SK-N-SH (cell line): ENCODE measurements at regions not wholly inside any gene's neighbourhood (a gene's known extent, or its start where the extent isn't known, plus 50 kb on each side); places are given as distances from the start of the nearest gene placed in this dataset.

Experiments used
- CTCF ChIA-PET: fragments of 300-600, 350-600 bp; formaldehyde crosslinking; extraction: SDS; loops from one replicate; lab custom pipeline; 2021; lab: Yijun Ruan, JAX
- POLR2A ChIA-PET: fragments of 350-600 bp; sonication (Branson Sonifier 250); formaldehyde crosslinking; extraction: SDS; loops from one replicate; lab custom pipeline; 2020; ENCODE audit warnings: antibody characterized with exemption, inconsistent platforms; lab: Yijun Ruan, JAX
- DNase-seq: peaks from one replicate; pipeline ENCODE4 v3.0.0; 2012
- H2AFZ ChIP-seq: fragments of 200-600 bp; sonication (generic); 2 replicates; pipeline ENCODE4 v1.8.1; 2016; ENCODE audit warnings: antibody characterized with exemption, mild to moderate bottlenecking, low read depth
- H3F3A ChIP-seq: fragments of 200-600 bp; sonication (generic); replicated peaks from 2 replicates; pipeline ENCODE3; 2016; ENCODE audit warnings: antibody characterized with exemption, mild to moderate bottlenecking; ENCODE audit not compliant: insufficient read depth
- H3K27ac ChIP-seq, 2 experiments: fragments of 200-500 bp in 1 of 2; fragments of 200-600 bp in 1 of 2; sonication (Bioruptor generic) in 1 of 2; sonication (generic), shearing (Covaris generic) in 1 of 2; 2 replicates each; pipeline versions ENCODE4 v1.5.1 to v1.6.1; 2014 to 2016; ENCODE audit warnings: low read depth in 2 of 2, inconsistent platforms in 1 of 2, low read length in 1 of 2, mild to moderate bottlenecking in 1 of 2, mixed read lengths in 1 of 2
- H3K27me3 ChIP-seq: fragments of 200-600 bp; sonication (generic), shearing (Covaris generic); 2 replicates; pipeline ENCODE4 v1.6.1; 2016; ENCODE audit warnings: mixed run types; ENCODE audit not compliant: insufficient read depth
- H3K36me3 ChIP-seq, 2 experiments: fragments of 200-500 bp in 1 of 2; fragments of 200-600 bp in 1 of 2; sonication (Bioruptor generic) in 1 of 2; sonication (generic) in 1 of 2; replicated peaks in 1 of 2; 2 replicates each; pipeline versions ENCODE3 to v1.5.1; 2014 to 2016; ENCODE audit warnings: low read length in 1 of 2, mild to moderate bottlenecking in 1 of 2; ENCODE audit not compliant: insufficient read depth in 2 of 2, control insufficient read depth in 1 of 2
- H3K4me1 ChIP-seq, 2 experiments: fragments of 200-500 bp in 1 of 2; fragments of 200-600 bp in 1 of 2; sonication (Bioruptor generic) in 1 of 2; sonication (generic), shearing (Covaris generic) in 1 of 2; 2 replicates each; pipeline versions ENCODE4 v1.5.1 to v1.6.1; 2014 to 2016; ENCODE audit warnings: low read depth in 1 of 2, low read length in 1 of 2, mixed run types in 1 of 2; ENCODE audit not compliant: insufficient read depth in 2 of 2, control insufficient read depth in 1 of 2
- H3K4me2 ChIP-seq: fragments of 200-600 bp; sonication (generic), shearing (Covaris generic); 2 replicates; pipeline ENCODE4 v1.6.1; 2017; ENCODE audit warnings: mixed run types
- H3K4me3 ChIP-seq, 2 experiments: fragments of 200-500 bp in 1 of 2; fragments of 200-600 bp in 1 of 2; sonication (Bioruptor generic) in 1 of 2; sonication (generic), shearing (Covaris generic) in 1 of 2; 2 replicates each; pipeline versions ENCODE4 v1.5.1 to v1.8.1; 2014 to 2016; ENCODE audit warnings: low read depth in 2 of 2, inconsistent platforms in 1 of 2, low read length in 1 of 2, mild to moderate bottlenecking in 1 of 2, mixed read lengths in 1 of 2, moderate library complexity in 1 of 2
- H3K79me2 ChIP-seq: fragments of 200-600 bp; sonication (generic); 2 replicates; pipeline ENCODE4 v1.8.1; 2017; ENCODE audit warnings: mild to moderate bottlenecking; ENCODE audit not compliant: insufficient read depth
- H3K9ac ChIP-seq: fragments of 200-600 bp; sonication (generic); 2 replicates; pipeline ENCODE4 v1.6.1; 2017; ENCODE audit warnings: mixed run types
- H3K9me2 ChIP-seq: fragments of 200-600 bp; sonication (generic); 2 replicates; pipeline ENCODE4 v1.6.1; 2017; ENCODE audit warnings: mixed run types
- H3K9me3 ChIP-seq: fragments of 200-600 bp; sonication (generic); 2 replicates; pipeline ENCODE4 v1.6.1; 2017; ENCODE audit warnings: mixed run types, mild to moderate bottlenecking, moderate library complexity
- H4K20me1 ChIP-seq: fragments of 200-600 bp; sonication (generic); 2 replicates; pipeline ENCODE4 v1.6.1; 2017; ENCODE audit warnings: mild to moderate bottlenecking, mixed run types; ENCODE audit not compliant: insufficient read depth
- CHD2 ChIP-seq: fragments of 150-350 bp; IDR thresholded peaks from 2 replicates; pipeline ENCODE4 v1.6.1; 2018; ENCODE audit warnings: low read length; ENCODE audit not compliant: partially characterized antibody
- CTCF ChIP-seq: fragments of 200-600 bp; sonication (generic); IDR thresholded peaks from 2 replicates; pipeline ENCODE4 v1.6.1; 2017; ENCODE audit warnings: antibody characterized with exemption, mild to moderate bottlenecking, moderate library complexity
- ELF1 ChIP-seq: IDR thresholded peaks from 2 replicates; pipeline ENCODE4 v1.4.0; 2012
- EP300 ChIP-seq, 2 experiments: IDR thresholded peaks; 2 replicates each; pipeline versions ENCODE4 v1.4.0 to v1.6.1; 2012; ENCODE audit warnings: borderline replicate concordance in 1 of 2, low read depth in 1 of 2, low read length in 1 of 2
- FOSL2 ChIP-seq: IDR thresholded peaks from 2 replicates; pipeline ENCODE4 v1.4.0; 2012; ENCODE audit warnings: low read depth, mild to moderate bottlenecking, moderate library complexity, borderline replicate concordance
- FOXJ3 ChIP-seq: sonication (generic); formaldehyde crosslinking; IDR thresholded peaks from 2 replicates; pipeline ENCODE4 v1.5.1; 2020; ENCODE audit warnings: mild to moderate bottlenecking, missing genetic modification reagents
- GABPA ChIP-seq: IDR thresholded peaks from 2 replicates; pipeline ENCODE4 v1.4.0; 2012; ENCODE audit warnings: low read depth, mild to moderate bottlenecking
- IRF3 ChIP-seq: fragments of 150-350 bp; IDR thresholded peaks from 2 replicates; pipeline ENCODE4 v1.6.1; 2016; ENCODE audit warnings: mild to moderate bottlenecking, low read depth, low read length
- MEF2A ChIP-seq: IDR thresholded peaks from 2 replicates; pipeline ENCODE4 v1.4.0; 2012; ENCODE audit warnings: low read depth, borderline replicate concordance
- MXI1 ChIP-seq: IDR thresholded peaks from 2 replicates; pipeline ENCODE4 v1.6.1; 2012; ENCODE audit warnings: mild to moderate bottlenecking, low read depth, low read length, improper control_type of control experiment
- NRF1 ChIP-seq: IDR thresholded peaks from 2 replicates; pipeline ENCODE4 v1.6.1; 2012; ENCODE audit warnings: low read depth, mild to moderate bottlenecking, low read length
- POLR2AphosphoS5 ChIP-seq: IDR thresholded peaks from 2 replicates; pipeline ENCODE4 v1.6.1; 2012; ENCODE audit warnings: low read depth, low read length
- RCOR1 ChIP-seq: fragments of 150-350 bp; IDR thresholded peaks from 2 replicates; pipeline ENCODE4 v1.6.1; 2017; ENCODE audit warnings: antibody characterized with exemption, low read length
- REST ChIP-seq: IDR thresholded peaks from 2 replicates; pipeline ENCODE4 v1.6.1; 2012; ENCODE audit warnings: mild to moderate bottlenecking, low read depth, low read length, moderate library complexity
- RFX5 ChIP-seq: IDR thresholded peaks from 2 replicates; pipeline ENCODE4 v1.6.1; 2012; ENCODE audit warnings: mild to moderate bottlenecking, improper control_type of control experiment, low read length
- SIN3A ChIP-seq: IDR thresholded peaks from 2 replicates; pipeline ENCODE4 v1.6.1; 2012; ENCODE audit warnings: low read depth, mild to moderate bottlenecking, low read length, moderate library complexity, borderline replicate concordance
- TCF12 ChIP-seq: IDR thresholded peaks from 2 replicates; pipeline ENCODE4 v1.4.0; 2012
- TEAD4 ChIP-seq: IDR thresholded peaks from 2 replicates; pipeline ENCODE4 v1.4.0; 2012; ENCODE audit warnings: mild to moderate bottlenecking, borderline replicate concordance; ENCODE audit not compliant: insufficient read depth
- YY1 ChIP-seq: IDR thresholded peaks from 2 replicates; pipeline ENCODE4 v1.4.0; 2012; ENCODE audit warnings: low read depth, mild to moderate bottlenecking
- WGBS: methylation state at CpG from one replicate; pipeline ENCODE4 v1.1.6; 2017; ENCODE audit warnings: low lambda C conversion rate; 5-methylcytosine and 5-hydroxymethylcytosine counted together

GRCh38 chr9:106312906-106313305 is 550.1 kb upstream of the ZNF462 start:
- no peaks in the 10 kb centered on the region for H3K36me3 ChIP-seq
- no peaks in the 10 kb centered on the region for H3K4me1 ChIP-seq
- H3K4me2 ChIP-seq = no peak overlapping the region
- no peak for TF ChIP-seq FOXJ3 (CRISPR knock-in tag)
- no peak for TF ChIP-seq RFX5
- no peak for TF ChIP-seq TCF12
- no peak for TF ChIP-seq CHD2
- no peaks in the 10 kb centered on the region for H3K9me3 ChIP-seq
- CTCF ChIA-PET = interaction anchor here (1.5 kb wide), 1 partner anchor 25 kb away, joined by 3 read pairs; no protein-coding TSS in a partner anchor
- no peaks in the 10 kb centered on the region for H3F3A ChIP-seq
- no peaks in the 10 kb centered on the region for H3K9me2 ChIP-seq
- no peak overlapping the region for H3K9ac ChIP-seq
- H3K27me3 ChIP-seq = no peaks in the 10 kb centered on the region
- no peaks in the 10 kb centered on the region for H3K79me2 ChIP-seq
- no peaks in the 10 kb centered on the region for H4K20me1 ChIP-seq
- no peak overlapping the region for H3K27ac ChIP-seq
- no peak for DNase-seq
- POLR2A ChIA-PET = no interaction called here
- H2AFZ ChIP-seq = no peak overlapping the region
- no peak overlapping the region for H3K4me3 ChIP-seq
- 42% methylated on average over 1 of the region's 1 CpG for WGBS

- no peaks in the 10 kb centered on the region for H3F3A ChIP-seq
- CTCF ChIA-PET = interaction anchor here (1.6 kb wide), 1 partner anchor 13 kb away, joined by 3 read pairs; no protein-coding TSS in a partner anchor
- H4K20me1 ChIP-seq = no peaks in the 10 kb centered on the region
- POLR2A ChIA-PET = no interaction called here
- 9% methylated on average over 1 of the region's 1 CpG for WGBS
- H3K27me3 ChIP-seq = no peaks in the 10 kb centered on the region
- H3K79me2 ChIP-seq = no peaks in the 10 kb centered on the region
- H3K27ac ChIP-seq = no peak overlapping the region
- no peaks in the 10 kb centered on the region for H3K4me1 ChIP-seq
- H3K4me2 ChIP-seq = no peak overlapping the region
- H3K9ac ChIP-seq = no peak overlapping the region
- H3K4me3 ChIP-seq = no peak overlapping the region
- H3K9me3 ChIP-seq = no peaks in the 10 kb centered on the region
- no peaks in the 10 kb centered on the region for H3K9me2 ChIP-seq
- no peak for DNase-seq
- no peak for TF ChIP-seq GABPA
- no peak for TF ChIP-seq FOXJ3 (CRISPR knock-in tag)
- no peak for TF ChIP-seq ELF1
- no peak for TF ChIP-seq IRF3
- no peak for TF ChIP-seq RCOR1
- no peak for TF ChIP-seq TCF12
- no peak for TF ChIP-seq MXI1
- TF ChIP-seq TEAD4 = no peak
- no peak for TF ChIP-seq FOSL2
- no peak for TF ChIP-seq REST
- TF ChIP-seq POLR2AphosphoS5 = no peak
- TF ChIP-seq CHD2 = no peak
- no peak for TF ChIP-seq YY1
- no peak for TF ChIP-seq MEF2A
- TF ChIP-seq NRF1 = no peak
- TF ChIP-seq SIN3A = no peak
- no peak for TF ChIP-seq CTCF
- TF ChIP-seq EP300 (IDR thresholded peaks at IDR 0.05; ENCODE audit: borderline replicate concordance in 1 of 2, low read depth in 1 of 2, low read length in 1 of 2) = no peak
- H2AFZ ChIP-seq = no peak overlapping the region
- no peaks in the 10 kb centered on the region for H3K36me3 ChIP-seq
Observed at GRCh38 chr9:106314476-106314875, 548.5 kb upstream of the ZNF462 start.
